ENCODE measurements at regions not wholly inside any gene's neighbourhood (a gene's known extent, or its start where the extent isn't known, plus 50 kb on each side); places are given as distances from the start of the nearest gene placed in this dataset.

DNA sequence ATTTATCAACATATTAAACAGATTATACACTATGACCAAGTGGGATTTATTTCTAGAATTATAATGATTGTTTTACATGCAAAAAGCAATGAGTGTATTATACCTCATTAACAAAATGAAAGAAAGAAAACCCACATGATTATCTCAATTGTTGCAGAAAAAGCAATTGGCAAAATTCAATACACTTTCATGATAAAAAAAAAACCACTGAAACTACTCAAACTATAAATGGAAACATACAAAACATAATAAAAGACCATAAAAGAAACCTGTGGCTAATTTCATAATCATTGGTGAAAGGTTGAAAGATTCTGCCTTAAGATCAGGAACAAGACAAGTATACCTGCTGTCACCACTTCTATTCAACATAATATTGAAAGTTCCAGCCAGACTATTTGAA, 325.9 kb downstream of the AKAIN1 start:
- H3K4me1 ChIP-seq (ENCODE audit: control insufficient read depth in 1 of 2, insufficient read depth in 2 of 2, low read length in 2 of 2), result no peaks in the 10 kb centered on the region

DNA sequence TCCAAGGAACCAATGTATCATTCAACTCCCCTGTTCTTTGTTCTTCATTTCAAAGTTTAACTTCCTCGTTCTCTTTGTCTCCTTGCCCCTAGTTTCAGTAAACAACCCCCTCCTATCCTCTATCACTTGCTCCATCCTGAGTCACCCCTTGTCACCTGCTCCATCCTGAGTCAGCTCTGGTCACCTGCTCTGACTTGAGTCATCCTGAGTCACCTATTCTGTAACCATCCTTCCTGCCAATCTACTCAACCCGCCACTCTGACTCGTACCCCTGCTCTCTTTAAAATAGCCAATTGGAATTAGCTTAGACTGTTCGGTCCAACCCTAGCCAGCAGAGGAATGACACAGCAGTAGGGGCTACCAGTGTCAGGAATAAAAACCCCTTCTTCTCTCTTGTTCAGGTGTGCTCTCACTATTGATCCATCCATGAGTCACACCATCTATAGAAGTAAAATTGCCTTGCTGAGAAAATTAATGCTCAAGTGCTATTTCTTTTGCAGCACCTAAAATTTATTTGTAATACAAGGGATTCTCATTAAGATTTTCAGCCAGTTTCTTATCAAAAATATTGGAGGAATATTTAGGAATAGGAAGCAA, 326.8 kb downstream of the AKAIN1 start:
- Histone ChIP-seq H3K27me3 (ENCODE audit: control insufficient read depth in 2 of 2, insufficient read depth in 2 of 2, low read length in 2 of 2) (no peaks in the 10 kb centered on the region), H3K27ac (ENCODE audit: low read depth in 1 of 2, low read length in 2 of 2) (no peak overlapping the region), H3K4me1 (ENCODE audit: control insufficient read depth in 1 of 2, insufficient read depth in 2 of 2, low read length in 2 of 2) (no peaks in the 10 kb centered on the region), H3K4me3 (replicated peaks in 1 of 3; ENCODE audit: low read depth in 2 of 3, low read length in 3 of 3) (no peak overlapping the region), H4K20me1 (ENCODE audit: insufficient read depth, low read length) (no peaks in the 10 kb centered on the region), H2AFZ (ENCODE audit: insufficient read depth, low read depth, low read length, poor library complexity, severe bottlenecking) (no peak overlapping the region), H3K79me2 (ENCODE audit: insufficient read depth, low read length) (no peaks in the 10 kb centered on the region), H3K9me3 (replicated peaks in 1 of 2; ENCODE audit: control insufficient read depth in 1 of 2, insufficient read depth in 1 of 2, low read length in 2 of 2) (peaks cover 8 to 10% of the 10 kb centered on the region in 2 donors), H3K9ac (ENCODE audit: insufficient read depth, low read length, poor library complexity, severe bottlenecking) (no peak overlapping the region), H3K4me2 (replicated peaks; ENCODE audit: extremely low read depth, low read length, poor library complexity, severe bottlenecking) (no peak overlapping the region), H3K36me3 (replicated peaks in 1 of 2; ENCODE audit: control insufficient read depth in 1 of 2, insufficient read depth in 2 of 2, low read length in 2 of 2) (no peaks in the 10 kb centered on the region)
- intact Hi-C loops (cut with micrococcal nuclease), result no loop called here
- 86% methylated on average over 4 of the region's 4 CpGs for WGBS (ENCODE audit: insufficient coverage)
- Mint-ChIP-seq H3K27me3 (ENCODE audit: low read depth in 3 of 3) (no peaks in the 10 kb centered on the region), H3K27ac (no peak overlapping the region), H3K4me3 (no peak overlapping the region), H3K9me3 (peaks cover 3 to 19% (median 10%) of the 10 kb centered on the region in 7 donors), H3K4me1 (no peaks in the 10 kb centered on the region), H3K36me3 (no peaks in the 10 kb centered on the region)
- no peak for DNase-seq
- TF ChIP-seq, protein P1, sequence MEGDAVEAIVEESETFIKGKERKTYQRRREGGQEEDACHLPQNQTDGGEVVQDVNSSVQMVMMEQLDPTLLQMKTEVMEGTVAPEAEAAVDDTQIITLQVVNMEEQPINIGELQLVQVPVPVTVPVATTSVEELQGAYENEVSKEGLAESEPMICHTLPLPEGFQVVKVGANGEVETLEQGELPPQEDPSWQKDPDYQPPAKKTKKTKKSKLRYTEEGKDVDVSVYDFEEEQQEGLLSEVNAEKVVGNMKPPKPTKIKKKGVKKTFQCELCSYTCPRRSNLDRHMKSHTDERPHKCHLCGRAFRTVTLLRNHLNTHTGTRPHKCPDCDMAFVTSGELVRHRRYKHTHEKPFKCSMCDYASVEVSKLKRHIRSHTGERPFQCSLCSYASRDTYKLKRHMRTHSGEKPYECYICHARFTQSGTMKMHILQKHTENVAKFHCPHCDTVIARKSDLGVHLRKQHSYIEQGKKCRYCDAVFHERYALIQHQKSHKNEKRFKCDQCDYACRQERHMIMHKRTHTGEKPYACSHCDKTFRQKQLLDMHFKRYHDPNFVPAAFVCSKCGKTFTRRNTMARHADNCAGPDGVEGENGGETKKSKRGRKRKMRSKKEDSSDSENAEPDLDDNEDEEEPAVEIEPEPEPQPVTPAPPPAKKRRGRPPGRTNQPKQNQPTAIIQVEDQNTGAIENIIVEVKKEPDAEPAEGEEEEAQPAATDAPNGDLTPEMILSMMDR (IDR thresholded peaks at IDR 0.05), result no peak

More for the DNA sequence above, 325.9 kb downstream of the AKAIN1 start:
- no peak overlapping the region for H3K4me3 Mint-ChIP-seq
- TF ChIP-seq, protein P1 (IDR thresholded peaks at IDR 0.05), result no peak
- H3K27ac Mint-ChIP-seq, result no peak overlapping the region
- no peak overlapping the region for H3K27ac ChIP-seq (ENCODE audit: low read depth in 1 of 2, low read length in 2 of 2)
- no peaks in the 10 kb centered on the region for H4K20me1 ChIP-seq (ENCODE audit: insufficient read depth, low read length)
- H3K36me3 Mint-ChIP-seq, result no peaks in the 10 kb centered on the region
- H3K27me3 ChIP-seq (ENCODE audit: control insufficient read depth in 2 of 2, insufficient read depth in 2 of 2, low read length in 2 of 2), result no peaks in the 10 kb centered on the region
- H3K4me2 ChIP-seq (replicated peaks; ENCODE audit: extremely low read depth, low read length, poor library complexity, severe bottlenecking), result no peak overlapping the region
- H3K9me3 Mint-ChIP-seq, result peaks cover 5 to 19% (median 8%) of the 10 kb centered on the region in 7 donors
- intact Hi-C loops (cut with micrococcal nuclease), result no loop called here
- H2AFZ ChIP-seq (ENCODE audit: insufficient read depth, low read depth, low read length, poor library complexity, severe bottlenecking), result no peak overlapping the region
- no peaks in the 10 kb centered on the region for H3K4me1 Mint-ChIP-seq
- no peaks in the 10 kb centered on the region for H3K36me3 ChIP-seq (replicated peaks in 1 of 2; ENCODE audit: control insufficient read depth in 1 of 2, insufficient read depth in 2 of 2, low read length in 2 of 2)
- no peak overlapping the region for H3K9ac ChIP-seq (ENCODE audit: insufficient read depth, low read length, poor library complexity, severe bottlenecking)
- no peak overlapping the region for H3K4me3 ChIP-seq (replicated peaks in 1 of 3; ENCODE audit: low read depth in 2 of 3, low read length in 3 of 3)
- DNase-seq, result no peak
- H3K9me3 ChIP-seq (replicated peaks in 1 of 2; ENCODE audit: control insufficient read depth in 1 of 2, insufficient read depth in 1 of 2, low read length in 2 of 2), result peaks cover 8 to 10% of the 10 kb centered on the region in 2 donors
- no peaks in the 10 kb centered on the region for H3K27me3 Mint-ChIP-seq (ENCODE audit: low read depth in 3 of 3)
- H3K79me2 ChIP-seq (ENCODE audit: insufficient read depth, low read length), result no peaks in the 10 kb centered on the region
